GM12874 (cell line): ENCODE measurements at regions not wholly inside any gene's neighbourhood (a gene's known extent, or its start where the extent isn't known, plus 50 kb on each side); places are given as distances from the start of the nearest gene placed in this dataset.

ENCODE experiments used
- CTCF ChIP-seq: IDR thresholded peaks from 2 replicates; pipeline ENCODE4 v1.5.1; 2011; ENCODE audit warnings: low read depth, mild to moderate bottlenecking, control low read depth, low read length, moderate library complexity; ENCODE audit not compliant: insufficient read depth

- no peak for TF ChIP-seq CTCF
Observed at GRCh38 chr4:114281164-114281960, 301.9 kb upstream of the ARSJ start.

- TF ChIP-seq CTCF: no peak
Observed at GRCh38 chr4:114282937-114283336, 303.5 kb upstream of the ARSJ start.

- no peak for TF ChIP-seq CTCF
Observed at GRCh38 chr4:114284629-114285028, 305.2 kb upstream of the ARSJ start.

- no peak for TF ChIP-seq CTCF
Observed at GRCh38 chr4:114286262-114286810, 306.9 kb upstream of the ARSJ start.

GRCh38 chr4:114287079-114287696 is 307.7 kb upstream of the ARSJ start:
- no peak for TF ChIP-seq CTCF

- no peak for TF ChIP-seq CTCF
Observed at GRCh38 chr4:114296126-114296525, 302.5 kb upstream of the UGT8 start.

- TF ChIP-seq CTCF: no peak
Observed at GRCh38 chr4:114302472-114302871, 296.1 kb upstream of the UGT8 start.
